ENCODE measurements at regions not wholly inside any gene's neighbourhood (a gene's known extent, or its start where the extent isn't known, plus 50 kb on each side); places are given as distances from the start of the nearest gene placed in this dataset.

DNA sequence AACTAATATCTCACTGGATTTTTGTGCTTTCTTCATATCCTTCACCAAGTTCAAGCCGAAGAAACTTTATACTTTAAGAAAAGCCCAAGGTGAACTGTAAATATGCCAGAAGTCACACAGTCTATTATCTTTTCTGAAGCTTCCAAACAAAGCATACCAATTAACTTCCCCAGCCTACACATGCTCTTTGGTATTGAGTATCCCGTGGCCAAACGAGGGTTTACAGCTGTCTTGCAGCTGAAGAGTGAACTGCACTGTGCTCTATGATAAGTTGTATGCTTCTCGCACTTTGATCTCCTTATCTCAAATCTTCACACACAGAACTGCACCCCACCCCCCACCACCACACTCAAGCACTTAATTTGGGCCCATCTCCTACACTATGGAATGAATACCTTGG, 215.6 kb upstream of the VEPH1 start:
- no peak for DNase-seq (ENCODE audit: low spot score)

DNA sequence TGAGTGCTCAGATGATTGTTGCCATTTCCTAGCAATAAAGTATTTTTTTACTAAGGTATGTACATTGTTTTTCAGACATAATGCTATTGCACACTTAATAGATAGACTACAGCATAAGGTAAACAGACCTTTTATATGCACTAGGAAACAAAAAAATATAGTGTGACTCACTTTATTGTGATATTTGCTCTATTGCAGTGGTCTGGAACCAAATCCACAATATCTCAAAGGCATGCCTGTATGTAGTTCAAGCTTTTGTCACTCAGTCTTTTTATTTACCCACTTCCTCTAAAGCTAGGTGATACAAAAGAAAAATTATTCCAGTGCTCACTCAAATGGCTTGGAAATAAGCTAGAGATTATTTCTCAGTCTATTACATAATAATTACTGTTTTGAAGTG, 209.9 kb upstream of the VEPH1 start:
- DNase-seq (ENCODE audit: low spot score): no peak

GRCh38 chr3:157705258-157705657, 202.0 kb upstream of the VEPH1 start:
- no peak for DNase-seq (ENCODE audit: low spot score)

DNA sequence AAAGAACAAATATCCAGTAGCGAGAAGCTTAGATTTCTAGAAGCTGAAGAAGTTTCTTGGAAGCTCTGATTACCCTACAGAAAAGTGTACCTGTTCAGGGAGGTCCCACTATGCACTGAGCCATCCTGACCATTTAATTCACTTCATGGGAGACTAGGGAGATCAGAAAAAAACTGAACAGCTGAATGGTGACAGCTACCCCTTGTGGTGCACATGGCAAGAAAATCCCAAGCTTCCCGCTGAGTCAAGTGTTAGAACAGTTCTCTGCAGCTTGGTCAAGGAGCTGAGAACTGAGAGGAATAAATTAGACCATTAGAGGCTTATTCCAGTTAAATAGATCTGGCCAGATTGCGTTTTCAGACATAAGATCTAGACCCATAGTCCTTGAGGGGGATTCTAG, 197.2 kb upstream of the VEPH1 start:
- DNase-seq (ENCODE audit: low spot score): no peak

- no peak for DNase-seq (ENCODE audit: low spot score)
Measured at GRCh38 chr3:157695586-157695985, 192.4 kb upstream of the VEPH1 start.

- no peak for DNase-seq (ENCODE audit: low spot score)
Measured at GRCh38 chr3:157695103-157695502, 191.9 kb upstream of the VEPH1 start.

GRCh38 chr3:157693762-157694161, 190.5 kb upstream of the VEPH1 start:
- DNase-seq (ENCODE audit: low spot score): no peak

DNA sequence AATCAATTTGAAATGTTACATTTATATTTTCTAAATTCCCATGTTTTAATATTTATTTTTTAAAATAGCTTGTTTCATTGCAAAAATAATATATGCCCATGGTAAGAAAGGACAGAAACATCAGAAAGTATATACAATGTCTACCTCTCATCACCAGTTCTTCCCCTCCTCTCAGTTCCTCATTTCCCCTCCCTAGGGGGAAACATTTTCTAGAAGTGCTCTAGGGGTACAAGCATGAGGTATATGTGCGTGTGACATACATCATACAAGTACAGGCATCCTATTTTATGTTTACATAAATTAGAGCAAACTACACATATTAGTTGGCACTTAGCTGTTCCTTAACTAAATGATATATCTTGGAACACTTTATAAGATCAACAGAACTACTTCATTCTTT, 189.3 kb upstream of the VEPH1 start:
- DNase-seq (ENCODE audit: low spot score): no peak

DNA sequence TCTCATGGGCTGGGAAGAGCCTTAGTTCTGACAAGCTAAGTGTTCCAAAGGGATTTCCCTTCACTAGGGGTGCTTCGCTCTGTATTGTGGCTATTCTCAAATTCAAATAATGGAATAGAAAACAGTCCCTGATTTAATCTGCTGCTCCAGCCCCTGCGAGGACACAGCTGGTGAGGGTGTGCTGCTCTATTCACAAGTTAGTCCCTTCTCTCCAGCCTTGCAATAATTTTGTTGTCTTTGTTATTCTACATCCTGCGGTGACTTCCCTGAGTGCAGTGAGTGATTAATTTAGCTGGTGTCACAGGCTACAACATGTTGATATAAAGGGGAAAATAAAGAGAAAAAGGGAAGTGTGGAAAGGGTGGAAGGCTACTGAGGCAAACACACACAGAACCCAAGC, 180.5 kb upstream of the VEPH1 start:
- no peak for DNase-seq (ENCODE audit: low spot score)

DNA sequence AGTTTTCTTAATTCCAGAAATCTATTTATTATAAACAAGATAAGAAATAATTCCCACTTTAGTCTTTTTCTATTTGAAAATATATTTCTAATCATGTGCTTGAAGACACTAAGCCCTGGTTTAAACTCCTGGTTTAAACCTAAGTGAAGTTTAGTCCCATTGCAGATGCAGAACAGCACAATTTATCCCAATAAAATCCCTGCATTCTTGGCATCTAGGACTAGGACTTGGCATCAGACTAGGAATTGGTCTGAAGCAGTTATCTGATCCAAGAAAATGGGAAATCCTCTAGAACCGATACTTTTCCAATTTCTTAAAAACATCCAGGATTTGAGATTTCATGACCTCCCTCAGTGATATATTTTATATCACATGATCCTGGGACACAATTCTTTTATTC, 168.8 kb upstream of the VEPH1 start:
- DNase-seq (ENCODE audit: low spot score): no peak

DNA sequence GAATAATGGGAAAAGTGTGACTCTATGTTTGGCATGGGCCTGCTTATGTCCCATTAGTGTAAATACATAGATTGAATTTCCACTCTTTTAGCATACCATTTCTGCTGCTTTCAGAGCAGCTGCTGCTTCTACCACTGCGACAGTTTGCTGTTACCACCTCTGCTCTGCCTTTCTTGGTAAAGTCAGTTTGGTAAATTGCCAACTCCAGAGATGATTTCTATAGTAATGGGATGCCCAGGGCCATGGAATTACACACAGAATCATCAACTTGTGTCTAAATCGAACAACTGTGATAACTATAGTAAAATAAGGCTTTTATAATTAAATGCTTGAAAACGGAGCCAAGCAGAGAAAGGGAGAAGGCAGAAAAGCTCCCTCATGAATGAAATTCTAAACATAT, 168.4 kb upstream of the VEPH1 start:
- no peak for DNase-seq (ENCODE audit: low spot score)

- DNase-seq (ENCODE audit: low spot score): no peak
Measured at GRCh38 chr3:157669416-157669815, 166.2 kb upstream of the VEPH1 start.

GRCh38 chr3:157667493-157667892, 164.3 kb upstream of the VEPH1 start:
- DNase-seq (ENCODE audit: low spot score): no peak

- no peak for DNase-seq (ENCODE audit: low spot score)
Measured at GRCh38 chr3:157662171-157662570, 159.0 kb upstream of the VEPH1 start.

DNA sequence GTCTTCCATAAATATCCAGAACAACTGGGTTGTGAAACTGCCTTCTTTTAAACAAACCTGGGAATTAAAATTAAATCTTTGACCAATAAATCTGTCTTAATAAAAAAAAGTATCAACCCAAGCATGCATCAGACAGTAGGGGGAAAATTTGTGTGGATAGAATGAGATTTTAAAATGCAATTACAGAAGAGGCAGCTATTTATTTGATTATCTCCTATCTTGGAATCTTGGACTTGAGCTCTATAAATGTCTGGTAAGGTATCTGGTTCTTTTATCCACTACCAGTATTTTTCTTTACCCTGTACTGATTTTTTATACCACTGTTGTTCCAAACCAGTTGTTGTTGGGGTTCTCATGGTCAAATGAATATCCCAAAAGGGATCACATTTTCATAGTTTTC, 157.6 kb upstream of the VEPH1 start:
- DNase-seq (ENCODE audit: low spot score): no peak

DNA sequence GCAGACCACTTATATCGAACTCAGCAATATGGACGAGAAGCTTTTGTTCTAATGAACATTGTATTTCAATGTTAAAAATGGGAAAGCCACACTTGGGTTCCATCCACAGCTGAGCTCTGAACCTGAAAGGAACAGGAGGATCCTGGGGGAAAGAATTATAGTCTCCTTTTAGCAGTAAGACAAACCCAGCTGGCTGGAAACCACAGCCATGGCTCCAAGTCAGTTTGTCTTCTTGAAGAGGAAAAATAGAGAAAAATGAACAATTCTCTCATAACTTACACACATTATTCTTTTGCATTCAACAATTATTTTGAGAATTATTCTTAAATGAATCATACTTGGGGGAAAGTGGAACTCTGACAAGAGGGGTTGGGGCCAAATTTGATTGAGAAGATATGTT, 149.2 kb upstream of the VEPH1 start:
- no peak for DNase-seq (ENCODE audit: low spot score)

DNA sequence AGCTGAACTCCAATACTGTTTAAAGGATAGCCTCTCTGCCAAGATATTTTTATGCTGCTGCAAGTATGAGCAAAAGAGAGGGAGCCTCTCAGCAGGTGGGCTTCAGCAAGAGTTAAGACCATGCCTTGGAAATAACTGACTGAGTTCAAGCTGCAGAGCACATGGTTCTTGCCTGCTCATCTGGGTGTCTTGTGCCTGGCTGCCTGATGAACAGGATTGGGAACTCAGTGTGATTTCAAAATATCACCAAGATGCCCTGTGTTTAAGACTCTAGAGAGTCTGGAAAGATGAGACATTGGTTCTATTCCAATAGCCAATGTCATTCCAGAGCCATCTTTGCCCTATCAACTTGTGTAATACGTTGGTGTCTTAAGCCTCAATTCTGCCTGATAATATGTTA, 147.5 kb upstream of the VEPH1 start:
- DNase-seq (ENCODE audit: low spot score): no peak

DNA sequence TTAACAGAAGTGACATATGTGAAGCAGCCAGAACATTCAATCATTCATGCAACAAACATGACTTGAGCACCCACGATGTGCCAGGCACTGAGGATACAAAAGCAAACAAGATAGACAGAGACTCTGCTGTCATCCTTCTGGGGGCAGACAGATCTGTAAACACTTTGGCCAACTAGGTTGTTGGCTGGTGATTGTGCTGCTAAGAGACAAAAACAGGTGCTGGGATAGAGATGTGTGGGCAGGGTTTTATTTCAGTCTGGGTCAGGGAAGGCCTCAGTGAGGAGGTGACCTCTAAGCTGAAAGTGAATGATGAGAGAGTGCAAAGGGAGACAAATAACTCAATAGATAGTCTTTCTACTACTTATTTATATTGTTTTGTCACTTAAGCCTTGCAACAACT, 147.0 kb upstream of the VEPH1 start:
- DNase-seq (ENCODE audit: low spot score): no peak

DNA sequence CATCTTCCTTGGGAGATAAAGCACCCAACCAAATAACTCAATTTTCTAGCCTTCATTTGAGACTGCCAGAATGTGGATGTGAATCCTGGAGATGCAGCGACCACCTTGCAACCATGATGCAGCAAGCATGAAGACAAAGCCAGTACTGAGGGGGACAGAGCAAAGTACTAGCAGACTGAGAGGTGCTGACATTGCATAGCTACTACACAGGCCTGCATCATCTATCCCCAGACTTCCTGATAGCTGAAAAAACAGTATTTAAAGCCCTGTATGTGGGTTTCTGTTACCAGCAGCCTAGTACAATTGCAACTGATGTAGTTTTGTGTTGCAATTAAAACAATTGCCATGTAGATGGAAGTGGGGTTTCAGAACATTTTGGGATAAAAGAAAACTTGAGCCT, 146.3 kb upstream of the VEPH1 start:
- DNase-seq (ENCODE audit: low spot score): no peak

DNA sequence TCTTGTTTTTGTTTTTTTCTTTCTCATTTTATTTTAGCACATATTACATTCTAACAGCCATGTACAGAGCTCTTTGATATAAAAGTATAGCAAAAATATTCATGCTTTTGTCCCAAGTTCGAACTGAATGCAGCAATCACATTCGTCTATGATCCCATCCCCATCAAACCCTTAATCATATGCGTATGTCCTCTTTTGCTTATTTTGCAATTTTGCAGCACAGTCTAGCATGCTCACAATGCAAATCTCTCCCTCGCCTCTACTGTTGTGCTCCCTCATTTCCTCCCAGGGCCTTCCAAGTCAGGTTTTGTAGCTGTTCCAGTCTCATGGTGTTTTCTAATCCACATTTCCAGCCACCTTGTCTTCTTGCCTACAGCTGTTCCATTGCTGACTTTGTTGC, 144.6 kb upstream of the VEPH1 start:
- no peak for DNase-seq (ENCODE audit: low spot score)

DNA sequence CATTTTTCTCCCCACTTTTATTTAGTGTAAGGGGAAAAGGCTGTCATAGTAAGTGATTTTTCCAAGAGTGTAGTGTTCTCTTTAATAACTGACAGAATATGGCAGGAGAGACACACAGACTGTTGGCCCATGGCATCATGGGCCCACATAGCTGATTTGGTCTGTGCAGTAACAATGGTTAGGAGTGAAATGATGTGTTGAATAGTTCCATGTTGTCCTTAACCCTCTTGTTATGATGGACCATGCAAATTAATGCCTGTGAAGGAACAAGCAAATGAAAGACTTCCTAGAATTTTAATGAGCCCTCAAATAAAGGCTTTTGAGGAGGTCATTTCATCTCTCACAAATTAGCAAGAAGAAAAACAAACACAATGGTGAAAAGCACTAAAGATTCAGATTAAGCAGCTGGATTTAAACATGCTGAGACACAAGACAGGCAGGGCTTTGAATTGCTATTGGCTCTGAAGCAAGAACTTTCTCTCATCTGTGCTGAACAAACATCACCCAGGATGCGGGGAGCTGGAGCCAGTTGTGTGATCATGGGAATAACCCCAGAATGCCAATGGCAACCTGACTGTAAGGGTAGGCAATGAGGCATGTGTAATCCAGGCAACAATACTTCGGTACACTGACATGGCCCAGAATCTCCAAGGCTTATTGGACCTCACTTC, 136.7 kb upstream of the VEPH1 start:
- DNase-seq (ENCODE audit: low spot score): no peak

DNA sequence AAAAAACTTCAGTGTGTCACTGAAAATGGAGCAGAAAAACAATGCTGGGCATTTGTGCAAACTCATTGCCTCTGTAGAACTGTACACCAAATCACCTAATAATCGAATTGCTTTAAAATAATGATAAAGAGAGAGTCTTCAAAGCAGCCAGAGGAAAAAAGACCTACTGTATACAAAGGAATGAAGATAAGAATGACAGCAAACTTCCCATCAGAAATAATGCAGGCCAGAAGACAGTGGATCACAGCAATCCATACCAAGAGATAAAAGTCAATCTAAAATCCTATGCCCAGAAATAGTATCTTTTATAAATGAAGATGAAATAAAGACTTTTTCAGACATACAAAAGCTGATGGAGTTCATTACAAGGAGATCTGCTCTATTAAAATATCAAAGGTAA, 134.7 kb upstream of the VEPH1 start:
- no peak for DNase-seq (ENCODE audit: low spot score)

- no peak for DNase-seq (ENCODE audit: low spot score)
Measured at GRCh38 chr3:157633241-157633640, 130.0 kb upstream of the VEPH1 start.

GRCh38 chr3:157632075-157632474, 128.9 kb upstream of the VEPH1 start:
- no peak for DNase-seq (ENCODE audit: low spot score)

DNA sequence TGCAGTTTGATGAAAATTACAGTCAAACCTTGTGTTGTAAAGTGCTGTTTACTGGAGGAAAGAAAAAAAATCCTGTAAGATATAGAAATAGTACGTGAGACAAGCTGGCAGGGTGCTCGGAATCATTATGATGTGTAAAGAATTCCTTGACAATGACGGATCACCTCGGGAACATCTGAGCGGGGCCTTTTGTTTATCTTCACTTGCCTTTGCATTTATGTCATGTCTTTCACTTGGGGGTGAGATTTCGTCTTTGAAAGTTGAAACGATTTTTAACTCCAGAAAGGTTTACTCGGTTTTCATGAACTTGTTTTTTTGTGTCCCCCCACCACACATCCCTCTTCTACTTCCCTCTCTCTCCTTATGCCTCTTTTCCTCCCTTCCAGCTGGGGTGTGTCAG, 128.3 kb upstream of the VEPH1 start:
- DNase-seq (ENCODE audit: low spot score): no peak

Data from activated CD4-positive, alpha-beta T cell treated with anti-CD3 and anti-CD28 coated beads, Interleukin-2, Interleukin-4, amounts not matched to agents 100 ng/mL and 50 ng/mL, durations not matched to agents 16 hours and 8 hours (primary cell).